B cell (primary cell): ENCODE measurements at regions not wholly inside any gene's neighbourhood (a gene's known extent, or its start where the extent isn't known, plus 50 kb on each side); places are given as distances from the start of the nearest gene placed in this dataset.
A peak's percentile ranks its signal among the peaks of the same experiment; 100 is the strongest.

Experiments
- ATAC-seq: fragments of 200-7000 bp; cut with Tn5 transposase; one replicate; pipeline ENCODE4 v1.10.0; 2021; ENCODE audit warnings: low read depth, mild to moderate bottlenecking, moderate number of reproducible peaks, moderate library complexity
- CTCF ChIA-PET: fragments of 350-600 bp; sonication (Branson Sonifier 250); formaldehyde crosslinking; loops from one replicate; lab custom pipeline; 2021; ENCODE audit warnings: antibody characterized with exemption, inconsistent platforms; lab: Charles Lee
- POLR2A ChIA-PET: fragments of 350-600 bp; sonication (Branson Sonifier 250); formaldehyde crosslinking; loops from one replicate; lab custom pipeline; 2021; ENCODE audit warnings: antibody characterized with exemption; lab: Charles Lee
- DNase-seq: peaks from one replicate; pipeline ENCODE4 v3.0.0; 2013
- H2AFZ ChIP-seq: 2 replicates; pipeline ENCODE4 v1.6.1; 2012; ENCODE audit warnings: mild to moderate bottlenecking, low read depth, low read length; ENCODE audit not compliant: insufficient read depth, poor library complexity, severe bottlenecking
- H3K27ac ChIP-seq, 2 donors: 1 replicate in 1 of 2; 2 replicates in 1 of 2; pipeline ENCODE4 v1.5.1; 2012 to 2013; ENCODE audit warnings: low read length in 2 of 2, mild to moderate bottlenecking in 2 of 2, moderate library complexity in 1 of 2
- H3K27me3 ChIP-seq, 4 experiments: fragments of 200-600 bp in 1 of 4; sonication (generic) in 1 of 4; replicated peaks in 1 of 4; 1 replicate in 2 of 4; 2 replicates in 2 of 4; pipeline versions ENCODE4 v1.6.1 to v1.7.0; 2013 to 2016; ENCODE audit warnings: low read length in 3 of 4, mild to moderate bottlenecking in 2 of 4, mixed read lengths in 1 of 4, moderate library complexity in 1 of 4; ENCODE audit not compliant: insufficient read depth in 4 of 4, control insufficient read depth in 3 of 4; ENCODE audit errors: control extremely low read depth in 1 of 4
- H3K36me3 ChIP-seq, 2 experiments: replicated peaks in 1 of 2; 1 replicate in 1 of 2; 2 replicates in 1 of 2; pipeline versions ENCODE4 v1.6.1 to v1.7.1; 2013; ENCODE audit warnings: low read length in 1 of 2; ENCODE audit not compliant: insufficient read depth in 2 of 2, control insufficient read depth in 1 of 2; ENCODE audit errors: control extremely low read depth in 1 of 2, extremely low read depth in 1 of 2
- H3K4me1 ChIP-seq, 2 donors: fragments of 200-600 bp in 1 of 2; sonication (generic) in 1 of 2; 1 replicate in 1 of 2; 2 replicates in 1 of 2; pipeline versions ENCODE4 v1.5.1 to v1.6.1; 2013 to 2017; ENCODE audit warnings: low read length in 2 of 2; ENCODE audit not compliant: control insufficient read depth in 2 of 2, insufficient read depth in 2 of 2
- H3K4me2 ChIP-seq: replicated peaks from 2 replicates; pipeline ENCODE3; 2012; ENCODE audit warnings: mild to moderate bottlenecking, low read depth, low read length; ENCODE audit not compliant: poor library complexity, severe bottlenecking
- H3K4me3 ChIP-seq, 5 experiments: fragments of 200-600 bp in 1 of 5; sonication (generic) in 1 of 5; 1 replicate in 3 of 5; 2 replicates in 2 of 5; pipeline versions ENCODE4 v1.5.1 to v1.7.0; 2011 to 2016; ENCODE audit warnings: low read length in 4 of 5, mild to moderate bottlenecking in 4 of 5, low read depth in 2 of 5, control low read depth in 1 of 5, moderate library complexity in 1 of 5; ENCODE audit not compliant: insufficient read depth in 1 of 5; ENCODE audit errors: control extremely low read depth in 1 of 5, extremely low read depth in 1 of 5
- H3K79me2 ChIP-seq: fragments of 200-600 bp; sonication (generic); one replicate; pipeline ENCODE4 v1.6.0; 2016; ENCODE audit warnings: low read length; ENCODE audit not compliant: control insufficient read depth, insufficient read depth
- H3K9ac ChIP-seq: fragments of 200-600 bp; sonication (generic); 2 replicates; pipeline ENCODE4 v1.6.1; 2017; ENCODE audit warnings: mild to moderate bottlenecking, low read length, moderate library complexity
- H3K9me3 ChIP-seq, 3 donors: one replicate each; pipeline versions ENCODE4 v1.6.1 to v1.7.1; 2013; ENCODE audit warnings: low read length in 2 of 3; ENCODE audit not compliant: control insufficient read depth in 2 of 3, insufficient read depth in 1 of 3; ENCODE audit errors: control extremely low read depth in 1 of 3
- H4K20me1 ChIP-seq: 2 replicates; pipeline ENCODE4 v1.6.0; 2012; ENCODE audit warnings: mild to moderate bottlenecking, low read length; ENCODE audit not compliant: insufficient read depth, control insufficient read depth, poor library complexity, severe bottlenecking
- H3K27ac Mint-ChIP-seq: one replicate; pipeline ENCODE4 v1.8.0; 2021; ENCODE audit warnings: mixed read lengths
- H3K27me3 Mint-ChIP-seq: one replicate; pipeline ENCODE4 v1.8.0; 2021; ENCODE audit warnings: mixed read lengths
- H3K4me1 Mint-ChIP-seq: one replicate; pipeline ENCODE4 v1.8.0; 2021; ENCODE audit warnings: mixed read lengths
- H3K4me3 Mint-ChIP-seq: one replicate; pipeline ENCODE4 v1.8.0; 2021; ENCODE audit warnings: mixed read lengths
- H3K9me3 Mint-ChIP-seq: one replicate; pipeline ENCODE4 v1.8.0; 2022; ENCODE audit warnings: mixed read lengths; ENCODE audit not compliant: insufficient read depth
- EZH2 ChIP-seq: IDR thresholded peaks from 2 replicates; pipeline ENCODE4 v1.6.1; 2012; ENCODE audit warnings: borderline replicate concordance, low read depth, mild to moderate bottlenecking, moderate library complexity, low read length; ENCODE audit not compliant: insufficient read depth, poor library complexity, severe bottlenecking
- WGBS: methylation state at CpG from one replicate; pipeline ENCODE4 v1.1.5; 2013; ENCODE audit warnings: missing lambda C conversion rate; ENCODE audit not compliant: insufficient coverage; 5-methylcytosine and 5-hydroxymethylcytosine counted together
- intact Hi-C: fragments of 100-400 bp; cut with micrococcal nuclease; formaldehyde crosslinking; loops from one replicate; pipeline ENCODE4 v1.10.0; 2022
- TF ChIP-seq, protein P1 (sequence below): fragments of 200-600 bp; IDR thresholded peaks from one replicate; pipeline ENCODE4 v1.8.0; 2022; ENCODE audit warnings: antibody characterized with exemption, mild to moderate bottlenecking

- 88% methylated on average over 3 of the region's 3 CpGs for WGBS
- H3K9me3 ChIP-seq, result no peaks in the 10 kb centered on the region
- Mint-ChIP-seq H3K9me3 (no peaks in the 10 kb centered on the region), H3K4me1 (no peaks in the 10 kb centered on the region), H3K4me3 (no peak overlapping the region), H3K27ac (no peak overlapping the region), H3K27me3 (peaks cover 10% of the 10 kb centered on the region)
- H3K36me3 ChIP-seq, result no peaks in the 10 kb centered on the region
- CTCF ChIA-PET, result no interaction called here
- H3K4me3 ChIP-seq, result no peak overlapping the region
- ATAC-seq (no peak), DNase-seq (no peak)
- no peaks in the 10 kb centered on the region for H3K4me1 ChIP-seq
- H3K27me3 ChIP-seq, result peaks cover 0 to 6% (median 2%) of the 10 kb centered on the region in 4 experiments
- no peaks in the 10 kb centered on the region for H4K20me1 ChIP-seq
- no peaks in the 10 kb centered on the region for H3K79me2 ChIP-seq
- no peak overlapping the region for H3K9ac ChIP-seq
- no peak overlapping the region for H3K4me2 ChIP-seq
- no peak overlapping the region for H3K27ac ChIP-seq
- intact Hi-C loops, result no loop called here
- POLR2A ChIA-PET, result no interaction called here
- H2AFZ ChIP-seq, result no peak overlapping the region
- TF ChIP-seq, protein P1, sequence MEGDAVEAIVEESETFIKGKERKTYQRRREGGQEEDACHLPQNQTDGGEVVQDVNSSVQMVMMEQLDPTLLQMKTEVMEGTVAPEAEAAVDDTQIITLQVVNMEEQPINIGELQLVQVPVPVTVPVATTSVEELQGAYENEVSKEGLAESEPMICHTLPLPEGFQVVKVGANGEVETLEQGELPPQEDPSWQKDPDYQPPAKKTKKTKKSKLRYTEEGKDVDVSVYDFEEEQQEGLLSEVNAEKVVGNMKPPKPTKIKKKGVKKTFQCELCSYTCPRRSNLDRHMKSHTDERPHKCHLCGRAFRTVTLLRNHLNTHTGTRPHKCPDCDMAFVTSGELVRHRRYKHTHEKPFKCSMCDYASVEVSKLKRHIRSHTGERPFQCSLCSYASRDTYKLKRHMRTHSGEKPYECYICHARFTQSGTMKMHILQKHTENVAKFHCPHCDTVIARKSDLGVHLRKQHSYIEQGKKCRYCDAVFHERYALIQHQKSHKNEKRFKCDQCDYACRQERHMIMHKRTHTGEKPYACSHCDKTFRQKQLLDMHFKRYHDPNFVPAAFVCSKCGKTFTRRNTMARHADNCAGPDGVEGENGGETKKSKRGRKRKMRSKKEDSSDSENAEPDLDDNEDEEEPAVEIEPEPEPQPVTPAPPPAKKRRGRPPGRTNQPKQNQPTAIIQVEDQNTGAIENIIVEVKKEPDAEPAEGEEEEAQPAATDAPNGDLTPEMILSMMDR, result no peak
These were observed 73.7 kb upstream of the PTPN5 start for GRCh38 chr11:18865261-18865660.

- peaks cover 11% of the 10 kb centered on the region for H3K9me3 Mint-ChIP-seq
- no peak for DNase-seq
- H3K4me1 Mint-ChIP-seq, result no peaks in the 10 kb centered on the region
- no peak for ATAC-seq
- H3K9ac ChIP-seq, result no peak overlapping the region
- ChIA-PET CTCF (interaction anchor here (0.9 to 1.8 kb wide), 2 partner anchors 8 to 738 kb away, joined by 3 to 7 read pairs; no protein-coding TSS in a partner anchor), POLR2A (no interaction called here)
- H2AFZ ChIP-seq, result no peak overlapping the region
- intact Hi-C loops, result no loop called here
- WGBS, result 45% methylated on average over 4 of the region's 5 CpGs
- no peak overlapping the region for H3K27ac ChIP-seq
- H3K4me1 ChIP-seq, result no peaks in the 10 kb centered on the region
- H3K4me3 Mint-ChIP-seq, result no peak overlapping the region
- H3K4me3 ChIP-seq, result no peak overlapping the region
- peaks cover 0 to 7% (median 3%) of the 10 kb centered on the region in 4 experiments for H3K27me3 ChIP-seq
- no peaks in the 10 kb centered on the region for H4K20me1 ChIP-seq
- no peaks in the 10 kb centered on the region for H3K79me2 ChIP-seq
- H3K27me3 Mint-ChIP-seq, result peaks cover 31% of the 10 kb centered on the region
- no peak overlapping the region for H3K4me2 ChIP-seq
- H3K36me3 ChIP-seq, result no peaks in the 10 kb centered on the region
- H3K27ac Mint-ChIP-seq, result no peak overlapping the region
- H3K9me3 ChIP-seq, result peaks cover 0 to 9% (median 3%) of the 10 kb centered on the region in 3 donors
- TF ChIP-seq, protein P1, result peak; percentile 41
- no peak for TF ChIP-seq EZH2
These were observed 61.6 kb upstream of the PTPN5 start for GRCh38 chr11:18853086-18853720.
